ENCODE measurements at regions not wholly inside any gene's neighbourhood (a gene's known extent, or its start where the extent isn't known, plus 50 kb on each side); places are given as distances from the start of the nearest gene placed in this dataset.
"Not testable (repeated sequence)": the region's sequence is repeated elsewhere in the genome, so short reads cannot be mapped to it uniquely, and the experiment has no call there.

DNA sequence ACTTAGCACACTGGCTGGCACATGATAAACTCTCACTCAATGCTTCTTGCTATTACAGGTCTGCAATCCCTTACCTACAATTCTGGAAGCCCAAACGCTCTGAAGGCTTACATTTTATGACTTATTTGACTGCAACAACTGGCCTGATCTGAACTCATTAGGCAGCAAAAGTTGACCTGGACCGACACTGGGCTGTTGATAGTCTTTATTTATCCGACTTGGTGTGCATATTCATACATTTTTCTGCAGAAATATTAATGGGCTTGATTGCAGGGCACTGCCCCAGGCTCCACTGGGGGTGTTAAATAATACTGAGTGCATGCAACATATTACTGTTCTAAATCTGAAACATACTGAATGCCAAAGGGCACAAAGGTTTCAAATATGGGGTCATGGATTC is 1076.7 kb downstream of the BCL11B start:
- no peak for DNase-seq (ENCODE audit: low spot score)

- DNase-seq (ENCODE audit: low spot score) = no peak
Observed at GRCh38 chr14:98197933-98198332, 1074.1 kb downstream of the BCL11B start.

DNA sequence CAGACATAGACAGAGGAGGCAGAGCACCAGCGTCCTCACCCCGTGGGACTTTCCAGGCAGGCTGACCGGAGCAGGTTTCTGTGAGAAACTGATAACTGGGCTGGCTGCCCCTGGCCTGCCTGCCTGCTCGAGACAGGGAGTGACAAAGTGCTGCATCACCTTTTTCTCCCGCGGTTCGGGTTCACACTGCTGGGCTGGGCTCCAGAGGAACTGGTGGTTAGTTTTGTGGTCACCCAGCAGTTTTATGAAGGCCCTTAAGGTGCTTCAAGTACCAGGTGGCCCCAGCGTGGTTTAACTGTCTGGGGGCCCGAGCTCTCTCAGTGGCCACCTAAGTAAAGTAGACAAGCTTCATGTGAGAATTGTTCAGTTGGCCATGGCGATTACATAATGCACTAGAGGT is 1073.6 kb downstream of the BCL11B start:
- DNase-seq (ENCODE audit: low spot score) = no peak

DNA sequence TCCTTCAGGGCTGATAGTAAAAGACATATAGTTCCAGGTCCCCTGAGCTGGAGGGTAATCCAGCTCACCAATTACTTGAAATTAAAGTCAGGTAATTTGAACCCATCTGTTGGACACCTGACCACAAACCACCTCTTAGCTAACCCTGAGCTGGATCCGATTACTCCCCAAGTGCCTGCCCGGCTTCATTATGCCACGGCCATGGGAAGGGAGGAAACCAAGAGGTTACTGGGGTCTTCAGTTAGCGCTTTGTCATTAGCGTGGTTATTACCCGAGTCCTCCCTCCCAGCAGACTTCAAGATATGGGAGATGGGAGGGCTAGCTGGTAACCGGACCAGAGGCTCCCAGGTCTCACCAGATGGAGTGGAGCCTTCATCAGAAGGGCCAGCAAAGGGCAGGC is 1071.4 kb downstream of the BCL11B start:
- DNase-seq (ENCODE audit: low spot score) = no peak

DNA sequence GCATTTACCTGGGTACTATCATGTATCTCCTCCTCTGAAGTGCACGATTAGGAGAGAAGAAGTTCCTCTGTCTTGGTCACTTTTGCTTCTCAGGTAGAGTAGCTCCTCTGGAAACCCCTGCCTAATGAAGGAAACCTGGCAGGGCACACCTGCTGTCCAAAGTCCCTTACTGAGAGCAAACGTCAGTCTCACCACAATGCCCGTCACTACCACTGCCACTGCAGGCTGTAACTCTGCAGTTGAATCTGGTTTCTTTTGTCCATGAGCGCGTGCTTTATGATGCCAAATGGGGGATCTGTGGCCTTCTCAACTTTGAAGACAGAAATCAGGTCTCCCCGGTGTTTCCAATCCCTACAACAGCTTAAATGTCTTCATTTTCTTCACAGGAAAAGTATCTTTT is 1068.6 kb downstream of the BCL11B start:
- no peak for DNase-seq (ENCODE audit: low spot score)

DNA sequence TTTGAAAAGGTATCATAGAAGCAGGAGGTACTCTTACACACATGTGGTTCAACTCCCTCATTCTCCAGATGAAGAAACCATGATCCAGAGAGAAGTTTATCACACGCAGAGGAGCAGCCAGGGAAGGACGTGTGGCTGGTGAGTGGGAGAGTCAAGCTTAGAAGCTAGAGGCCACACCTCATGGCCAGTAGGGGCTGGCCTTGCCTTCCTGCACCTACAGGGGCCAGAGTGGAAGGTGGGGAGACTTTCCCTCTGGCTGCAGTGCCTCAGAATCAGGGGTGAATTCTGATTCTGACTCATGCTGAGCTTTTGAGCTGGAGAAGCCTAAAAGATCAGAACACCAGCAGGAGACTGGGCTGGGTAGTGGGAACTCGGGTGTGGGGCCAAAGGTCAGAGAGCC is 1067.9 kb downstream of the BCL11B start:
- no peak for DNase-seq (ENCODE audit: low spot score)

DNA sequence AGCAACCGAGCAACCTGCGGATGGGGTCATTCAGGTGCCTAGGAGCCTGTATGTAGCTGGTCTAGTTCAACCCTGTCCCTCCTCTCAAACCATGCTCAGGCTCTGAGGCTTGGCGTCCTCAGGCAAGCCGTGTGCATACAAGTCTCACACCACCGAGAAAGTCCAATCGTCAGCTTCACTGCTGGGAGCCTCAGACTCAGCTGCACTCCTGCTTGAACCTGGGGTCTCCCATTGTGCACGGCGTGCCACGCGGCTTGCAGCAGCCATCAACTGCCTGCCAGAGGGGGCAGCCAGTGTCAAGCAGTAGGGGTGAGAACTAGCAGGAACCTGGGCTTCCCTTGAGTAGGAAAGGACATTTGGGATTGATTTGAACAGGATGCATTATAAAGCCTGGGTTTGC is 1064.6 kb downstream of the BCL11B start:
- no peak for DNase-seq (ENCODE audit: low spot score)

DNA sequence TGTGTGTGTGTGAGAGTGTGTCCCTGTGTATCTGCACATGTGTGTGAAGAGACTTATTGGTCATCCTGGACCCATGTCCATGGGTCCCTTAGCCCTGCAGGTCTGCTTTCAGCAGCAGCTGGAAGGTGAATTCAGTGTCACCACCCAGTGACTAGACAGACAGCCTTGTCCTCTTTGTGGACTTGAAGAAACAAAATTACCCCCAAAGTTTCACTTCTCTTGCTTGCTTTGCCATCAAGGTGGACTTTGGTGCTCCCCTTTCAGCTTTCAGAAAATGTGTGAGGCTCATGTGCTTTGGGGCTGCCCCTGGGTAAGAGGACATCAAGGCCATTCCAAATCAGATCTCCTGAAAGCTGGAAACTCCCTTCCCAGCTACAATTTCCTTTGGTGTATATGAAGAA is 1063.8 kb downstream of the BCL11B start:
- no peak for DNase-seq (ENCODE audit: low spot score)

- no peak for DNase-seq (ENCODE audit: low spot score)
Observed at GRCh38 chr14:98208943-98209342, 1063.1 kb downstream of the BCL11B start.

DNA sequence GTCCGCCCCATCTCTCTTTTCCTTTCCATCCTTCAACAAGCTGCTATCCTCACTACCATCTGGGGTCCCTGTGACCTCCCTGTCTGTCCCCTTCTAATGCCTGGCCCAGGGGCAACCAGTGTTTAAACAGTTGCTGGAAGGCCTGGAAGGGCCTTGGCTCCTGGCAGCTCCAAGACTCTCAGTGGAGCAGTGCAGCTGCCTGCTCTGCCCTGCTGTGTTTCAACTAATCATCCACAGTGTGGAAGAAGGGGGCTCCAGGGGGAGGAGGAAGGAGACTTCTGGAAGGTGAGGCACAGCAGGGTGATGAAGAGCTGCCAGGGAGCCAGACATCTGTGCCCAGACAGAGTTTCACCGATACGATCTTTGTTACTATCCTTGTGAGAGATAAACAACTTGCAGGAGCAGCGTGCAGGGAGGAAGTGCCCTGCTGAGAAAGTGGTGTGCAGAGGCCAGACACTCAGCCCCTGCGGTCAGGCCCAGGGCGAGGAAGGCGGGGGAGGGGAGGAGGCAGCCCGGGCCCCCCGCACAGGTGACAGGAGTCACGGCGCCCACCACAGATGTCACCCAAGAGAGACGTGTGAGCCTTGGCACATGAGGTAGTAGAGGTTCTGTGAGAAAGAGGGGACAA is 1061.8 kb downstream of the BCL11B start:
- no peak for DNase-seq (ENCODE audit: low spot score)

- DNase-seq (ENCODE audit: low spot score) = no peak
Observed at GRCh38 chr14:98217530-98217929, 1054.5 kb downstream of the BCL11B start.

- DNase-seq (ENCODE audit: low spot score) = no peak
Observed at GRCh38 chr14:98218218-98218617, 1053.8 kb downstream of the BCL11B start.

- DNase-seq (ENCODE audit: low spot score) = no peak
Observed at GRCh38 chr14:98219638-98220037, 1052.4 kb downstream of the BCL11B start.

DNA sequence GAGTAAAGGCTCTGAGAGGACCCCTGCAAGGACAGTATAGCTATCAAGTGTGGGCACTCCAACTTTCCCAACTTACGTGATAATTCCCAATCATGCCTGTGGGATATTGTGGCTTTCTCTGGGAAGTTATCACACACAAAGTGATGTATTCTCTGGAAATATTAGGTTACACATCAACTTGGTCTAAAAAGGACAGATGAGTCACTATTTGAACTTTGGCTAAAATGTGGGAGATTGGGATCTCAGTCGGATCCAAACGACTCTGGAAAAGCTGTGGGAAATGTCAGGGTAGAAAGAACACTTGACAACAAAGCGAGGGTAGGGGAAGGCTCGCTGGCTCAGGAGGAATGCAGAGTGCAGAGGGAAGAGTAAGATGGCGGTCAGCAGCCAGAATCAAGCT is 1048.9 kb downstream of the BCL11B start:
- DNase-seq (ENCODE audit: low spot score) = no peak

DNA sequence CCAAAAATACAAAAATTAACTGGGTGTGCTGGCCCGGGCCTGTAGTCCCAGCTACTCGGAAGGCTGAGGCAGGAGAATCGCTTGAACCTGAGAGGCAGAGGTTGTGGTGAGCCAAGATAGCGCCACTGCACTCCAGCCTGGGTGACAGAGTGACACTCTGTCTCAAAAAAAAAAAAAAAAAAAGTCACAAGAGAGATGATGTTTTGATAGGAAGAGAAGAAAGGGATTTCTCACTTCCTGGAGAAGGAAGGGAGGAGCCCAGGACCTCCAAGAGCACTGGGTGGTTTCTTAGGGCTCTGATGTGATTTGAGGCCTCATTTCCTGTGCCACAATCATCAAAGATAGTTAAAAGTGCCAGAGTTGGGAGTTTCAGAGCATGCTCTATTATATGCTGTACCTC is 1048.3 kb downstream of the BCL11B start:
- DNase-seq (ENCODE audit: low spot score) = not testable (repeated sequence)

GRCh38 chr14:98226411-98226810 is 1045.6 kb downstream of the BCL11B start:
- no peak for DNase-seq (ENCODE audit: low spot score)

GRCh38 chr14:98227000-98227726 is 1044.8 kb downstream of the BCL11B start:
- DNase-seq (ENCODE audit: low spot score) = no peak

- no peak for DNase-seq (ENCODE audit: low spot score)
Observed at GRCh38 chr14:98227727-98228111, 1044.3 kb downstream of the BCL11B start.

DNA sequence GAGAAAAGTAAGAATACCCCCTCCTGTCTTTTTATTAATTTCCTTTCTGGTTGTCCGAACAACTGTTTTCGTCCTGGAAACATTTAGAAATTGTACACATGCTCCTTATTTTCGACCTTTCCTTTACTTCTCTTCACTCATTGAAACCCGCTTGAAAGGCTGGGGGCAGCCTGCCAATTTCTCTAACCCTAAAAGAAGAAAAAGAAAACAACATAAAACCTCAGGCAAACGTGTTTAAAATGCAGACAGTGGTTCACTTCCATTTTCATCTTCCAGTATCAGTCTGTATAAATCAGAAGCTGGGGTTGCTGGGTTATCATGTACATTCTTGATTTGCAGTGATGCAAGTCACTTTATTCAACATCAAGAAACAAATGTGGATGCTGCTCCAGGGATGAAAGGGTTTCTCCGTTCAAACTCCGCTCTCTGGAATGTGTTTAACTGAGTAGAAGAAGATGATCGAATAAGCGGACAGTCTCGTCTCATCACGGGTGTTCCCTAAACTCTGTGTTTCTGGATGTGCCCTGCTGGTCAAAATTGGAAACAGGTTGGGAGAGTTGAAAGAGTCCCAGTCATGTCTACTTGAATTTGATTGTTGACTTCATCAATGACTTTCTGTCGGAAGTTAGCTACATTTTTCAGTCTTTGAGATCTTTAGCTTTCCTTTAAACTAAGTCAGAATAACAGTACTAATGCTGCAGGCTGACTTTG is 1042.2 kb downstream of the BCL11B start:
- DNase-seq (ENCODE audit: low spot score) = no peak

DNA sequence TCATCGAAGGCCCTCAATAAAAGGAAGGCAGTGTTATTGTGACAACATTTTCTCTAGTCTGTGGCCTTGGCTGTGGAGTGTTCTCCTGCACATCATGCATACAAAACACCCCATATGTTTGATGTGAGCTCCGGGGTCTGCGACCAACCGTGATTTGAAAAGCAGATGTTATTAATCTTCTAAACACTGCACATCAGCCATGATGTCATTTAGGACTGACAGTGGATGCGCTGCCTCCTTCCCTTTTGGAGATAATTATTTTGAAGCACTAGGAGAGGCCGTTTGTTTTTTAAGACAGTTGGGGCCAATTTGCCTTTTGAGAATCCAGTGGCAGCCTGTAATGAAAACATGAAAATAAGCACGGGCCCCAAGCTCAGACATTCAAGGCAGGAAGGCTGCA is 1041.6 kb downstream of the BCL11B start:
- DNase-seq (ENCODE audit: low spot score) = no peak

- DNase-seq (ENCODE audit: low spot score) = no peak
Observed at GRCh38 chr14:98231210-98231609, 1040.8 kb downstream of the BCL11B start.

- no peak for DNase-seq (ENCODE audit: low spot score)
Observed at GRCh38 chr14:98233656-98234055, 1038.3 kb downstream of the BCL11B start.

GRCh38 chr14:98234208-98234607 is 1037.8 kb downstream of the BCL11B start:
- DNase-seq (ENCODE audit: low spot score) = no peak

All from HuH-7 (cell line).